H1 (cell line): ENCODE measurements at regions not wholly inside any gene's neighbourhood (a gene's known extent, or its start where the extent isn't known, plus 50 kb on each side); places are given as distances from the start of the nearest gene placed in this dataset.

Experiments used
- SAP30 ChIP-seq: fragments of 300-600 bp; sonication (generic); IDR thresholded peaks from 2 replicates; pipeline ENCODE4 v1.7.1; 2012; ENCODE audit warnings: low read length, moderate library complexity, mild to moderate bottlenecking, inconsistent platforms; ENCODE audit not compliant: insufficient read depth, insufficient replicate concordance
- TEAD4 ChIP-seq: IDR thresholded peaks from 2 replicates; pipeline ENCODE4 v1.6.1; 2012; ENCODE audit warnings: low read depth, low read length, inconsistent platforms, mixed read lengths
- TF ChIP-seq, protein P1 (sequence below), 3 experiments: IDR thresholded peaks; 1 replicate in 2 of 3; 2 replicates in 1 of 3; pipeline versions ENCODE4 v1.5.1 to v1.6.1; 2011; ENCODE audit warnings: low read length in 3 of 3, mild to moderate bottlenecking in 3 of 3, inconsistent platforms in 2 of 3, low read depth in 1 of 3, moderate library complexity in 1 of 3; ENCODE audit not compliant: insufficient read depth in 1 of 3; ENCODE audit errors: control extremely low read depth in 1 of 3

DNA sequence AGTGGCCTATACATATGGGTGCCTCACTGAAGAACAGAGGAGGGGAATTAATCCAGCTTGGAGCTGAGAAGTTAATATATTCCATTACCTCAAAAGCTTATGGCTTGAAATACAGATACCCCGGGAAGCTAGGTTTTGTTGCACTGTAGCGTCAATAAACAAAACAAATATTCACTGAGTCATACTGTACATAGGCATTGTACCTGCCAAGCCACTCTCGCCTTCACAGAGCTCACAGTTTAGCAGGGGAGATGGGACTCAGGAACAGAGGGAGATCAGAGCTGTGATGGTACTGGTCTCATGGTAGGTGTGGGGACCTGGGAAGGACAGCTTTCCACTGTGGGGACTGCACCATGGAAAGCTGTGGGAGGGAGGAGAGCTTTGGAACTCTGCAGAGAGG, 111.2 kb upstream of the ST6GAL2 start (continued):
- TF ChIP-seq TEAD4 (no peak), SAP30 (no peak)
- TF ChIP-seq, protein P1, sequence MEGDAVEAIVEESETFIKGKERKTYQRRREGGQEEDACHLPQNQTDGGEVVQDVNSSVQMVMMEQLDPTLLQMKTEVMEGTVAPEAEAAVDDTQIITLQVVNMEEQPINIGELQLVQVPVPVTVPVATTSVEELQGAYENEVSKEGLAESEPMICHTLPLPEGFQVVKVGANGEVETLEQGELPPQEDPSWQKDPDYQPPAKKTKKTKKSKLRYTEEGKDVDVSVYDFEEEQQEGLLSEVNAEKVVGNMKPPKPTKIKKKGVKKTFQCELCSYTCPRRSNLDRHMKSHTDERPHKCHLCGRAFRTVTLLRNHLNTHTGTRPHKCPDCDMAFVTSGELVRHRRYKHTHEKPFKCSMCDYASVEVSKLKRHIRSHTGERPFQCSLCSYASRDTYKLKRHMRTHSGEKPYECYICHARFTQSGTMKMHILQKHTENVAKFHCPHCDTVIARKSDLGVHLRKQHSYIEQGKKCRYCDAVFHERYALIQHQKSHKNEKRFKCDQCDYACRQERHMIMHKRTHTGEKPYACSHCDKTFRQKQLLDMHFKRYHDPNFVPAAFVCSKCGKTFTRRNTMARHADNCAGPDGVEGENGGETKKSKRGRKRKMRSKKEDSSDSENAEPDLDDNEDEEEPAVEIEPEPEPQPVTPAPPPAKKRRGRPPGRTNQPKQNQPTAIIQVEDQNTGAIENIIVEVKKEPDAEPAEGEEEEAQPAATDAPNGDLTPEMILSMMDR (IDR thresholded peaks at IDR 0.05; ENCODE audit: control extremely low read depth in 1 of 3, insufficient read depth in 1 of 3, low read depth in 1 of 3, low read length in 3 of 3) = no peak
- TF ChIP-seq, all 59 proteins: peak for 0
